ENCODE measurements at regions not wholly inside any gene's neighbourhood (a gene's known extent, or its start where the extent isn't known, plus 50 kb on each side); places are given as distances from the start of the nearest gene placed in this dataset.
"Not testable (repeated sequence)": the region's sequence is repeated elsewhere in the genome, so short reads cannot be mapped to it uniquely, and the experiment has no call there.

DNA sequence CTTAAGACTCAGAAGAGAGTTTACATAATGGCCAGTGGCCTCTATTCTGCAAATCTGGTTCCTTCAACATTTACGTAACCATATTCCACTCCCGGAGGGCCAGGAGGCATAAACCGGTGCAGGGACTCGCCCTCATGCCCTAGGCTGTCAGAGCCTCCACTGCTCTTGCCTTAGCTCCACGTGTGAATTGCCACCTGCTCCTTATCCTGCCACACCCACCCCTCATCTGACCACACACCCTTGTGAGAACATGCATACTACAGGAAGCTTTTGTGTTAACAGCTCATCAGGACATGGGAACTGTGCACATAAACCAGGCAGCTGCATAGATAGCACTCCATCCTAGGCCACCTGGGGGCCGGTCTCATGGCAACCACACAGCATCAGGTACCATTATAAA lies 146.7 kb upstream of the PFKP start:
- DNase-seq (ENCODE audit: low spot score), result no peak

- DNase-seq (ENCODE audit: low spot score), result no peak
Observed at GRCh38 chr10:2920168-2920567, 147.2 kb upstream of the PFKP start.

DNA sequence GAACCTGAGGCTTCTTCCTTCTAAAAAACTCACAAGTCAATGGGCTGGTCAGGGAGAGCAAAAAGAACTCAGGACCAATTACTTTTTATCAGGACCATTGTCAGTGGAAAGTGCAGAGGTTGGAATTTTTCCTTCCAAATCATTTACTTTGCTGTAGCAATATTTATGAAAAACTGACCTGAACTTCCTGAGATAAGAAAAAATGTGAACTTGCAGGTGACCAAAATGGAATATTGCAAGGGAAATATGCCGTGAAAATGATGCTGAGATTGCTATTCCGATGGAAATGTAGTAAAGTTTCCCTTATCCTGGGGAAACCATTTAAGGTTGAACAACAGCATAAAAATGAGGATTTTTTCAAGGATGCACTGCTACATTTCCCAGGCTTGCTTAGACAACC lies 148.3 kb upstream of the PFKP start:
- no peak for DNase-seq (ENCODE audit: low spot score)

DNA sequence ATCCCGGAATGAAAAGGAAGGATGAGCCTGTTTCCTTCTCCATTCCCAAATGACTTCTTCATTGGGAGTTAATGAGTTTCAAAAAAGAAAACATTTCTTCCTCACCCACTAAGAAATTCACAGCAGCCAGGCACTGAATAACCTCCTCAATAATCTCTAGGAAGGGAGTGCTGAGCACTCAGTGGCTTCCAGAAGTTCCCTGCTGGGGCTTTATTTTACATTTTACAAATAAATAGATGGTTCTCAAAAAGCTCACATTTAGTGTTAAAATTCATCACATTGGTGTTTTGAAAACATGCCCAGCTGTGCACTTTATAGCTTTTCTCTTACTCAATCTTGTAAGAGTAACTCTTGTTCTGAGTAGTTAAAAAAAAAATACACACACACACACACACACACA lies 148.9 kb upstream of the PFKP start:
- DNase-seq (ENCODE audit: low spot score), result no peak

DNA sequence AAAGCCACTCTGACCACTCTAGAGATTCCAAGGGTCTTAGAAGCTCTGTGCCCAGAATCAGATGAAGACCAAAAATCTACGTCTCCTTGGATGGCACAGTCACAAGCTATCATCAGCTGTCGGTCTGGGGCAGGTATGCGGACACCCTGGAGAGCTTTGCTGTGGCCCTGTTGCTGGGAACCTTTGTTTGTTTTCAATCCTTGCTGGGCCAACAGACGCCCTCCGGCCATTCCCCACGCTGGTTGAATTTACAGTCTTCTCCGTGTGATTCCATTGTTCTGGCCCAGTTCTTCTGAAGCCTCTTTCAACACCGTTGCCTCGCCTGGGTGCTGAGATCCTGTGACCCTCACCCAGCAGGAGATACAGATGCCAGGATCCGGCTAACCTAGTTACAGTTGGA lies 149.4 kb upstream of the PFKP start:
- no peak for DNase-seq (ENCODE audit: low spot score)

- no peak for DNase-seq (ENCODE audit: low spot score)
Observed at GRCh38 chr10:2915412-2915811, 151.9 kb upstream of the PFKP start.

DNA sequence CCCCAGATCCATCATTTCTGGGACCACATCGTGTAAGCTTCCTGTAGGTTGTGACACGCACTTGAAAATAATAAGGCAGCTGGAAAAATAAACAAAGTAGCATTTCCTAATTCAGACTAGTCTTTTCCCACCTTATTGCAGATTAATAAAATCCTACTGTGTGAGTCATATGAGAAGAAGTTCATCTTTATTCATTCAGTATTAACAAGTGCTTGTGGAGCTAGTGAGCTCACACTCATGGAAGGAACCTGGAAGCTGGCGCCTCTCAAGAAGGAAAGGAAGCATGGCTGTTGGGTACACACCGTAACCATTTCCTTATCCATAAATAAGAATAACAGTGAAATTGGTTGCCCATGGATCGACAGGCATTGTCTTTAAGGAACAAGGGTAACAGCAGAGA lies 152.6 kb upstream of the PFKP start:
- DNase-seq (ENCODE audit: low spot score), result no peak

DNA sequence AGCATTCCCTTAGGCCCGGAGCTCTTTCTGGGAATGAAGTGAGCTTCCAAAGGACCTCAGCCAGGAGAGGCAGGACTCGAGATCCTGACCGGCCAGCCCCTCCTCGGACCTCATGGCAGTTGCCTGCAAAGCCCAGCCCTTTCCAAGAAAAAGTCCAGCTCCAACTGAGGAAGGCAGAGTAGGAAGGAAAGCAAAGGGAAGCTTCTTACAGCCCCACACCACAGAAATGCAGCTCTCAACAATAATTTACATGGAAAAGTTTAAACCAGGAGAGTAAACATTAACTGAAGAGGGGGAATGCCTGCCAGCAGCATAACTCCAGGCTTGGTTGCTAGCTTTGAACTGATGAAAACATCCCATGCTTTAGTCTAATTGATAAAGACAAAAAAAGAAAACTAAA lies 153.9 kb upstream of the PFKP start:
- no peak for DNase-seq (ENCODE audit: low spot score)

DNA sequence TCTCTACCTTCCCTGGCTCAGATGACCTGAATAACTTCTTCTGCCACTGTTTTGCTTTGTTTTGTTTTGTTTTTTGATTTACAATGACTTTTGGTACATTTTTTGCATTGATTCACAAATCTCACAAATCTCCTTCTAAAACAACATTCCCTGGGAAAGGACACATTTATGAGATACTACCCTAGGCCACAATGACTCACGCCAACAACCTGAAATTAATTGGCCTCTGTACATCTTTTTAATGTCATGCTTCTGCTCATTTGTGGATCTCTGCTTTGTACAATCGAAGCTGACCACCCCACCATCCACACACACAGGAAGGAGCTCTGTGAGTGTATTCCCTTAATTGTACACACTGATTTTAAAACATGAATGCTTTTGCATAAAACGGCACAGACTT lies 156.7 kb upstream of the PFKP start:
- DNase-seq (ENCODE audit: low spot score), result no peak

GRCh38 chr10:2909921-2910320 lies 157.4 kb upstream of the PFKP start:
- no peak for DNase-seq (ENCODE audit: low spot score)

GRCh38 chr10:2908851-2909630 lies 158.3 kb upstream of the PFKP start:
- DNase-seq (ENCODE audit: low spot score), result no peak

DNA sequence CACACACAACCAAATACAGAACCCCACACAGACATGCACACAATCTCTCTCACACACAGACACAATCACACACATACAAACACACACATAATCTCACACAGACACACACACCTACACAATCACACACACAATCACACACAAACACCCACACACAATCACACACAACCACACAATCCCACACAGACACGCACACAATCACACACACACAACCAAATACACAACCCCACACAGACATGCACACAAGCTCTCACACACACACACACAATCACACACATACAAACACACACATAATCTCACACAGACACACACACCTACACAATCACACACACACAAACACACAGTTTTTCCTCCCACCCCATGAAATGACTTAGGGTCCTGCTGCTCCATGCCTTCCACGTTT lies 160.4 kb upstream of the PFKP start:
- no peak for DNase-seq (ENCODE audit: low spot score)

DNA sequence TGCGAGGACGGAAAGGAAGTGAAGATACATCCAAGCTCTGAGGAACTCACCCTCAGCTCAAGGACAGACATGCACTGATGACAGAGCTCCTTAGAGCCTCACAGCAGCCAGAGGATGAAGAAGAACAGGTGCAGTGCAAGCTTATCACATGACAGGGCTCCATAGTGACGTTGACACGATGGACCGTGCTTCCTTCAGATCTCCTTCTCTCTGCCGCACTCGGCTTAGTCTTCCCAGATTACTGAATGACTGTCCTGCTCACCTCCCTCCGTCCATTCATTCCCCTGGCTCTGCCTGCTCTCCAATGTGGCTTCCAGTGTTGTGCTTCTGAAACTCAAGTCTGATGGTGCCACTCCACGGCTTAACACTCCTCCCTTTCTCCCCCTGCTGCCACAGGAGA lies 161.5 kb upstream of the PFKP start:
- no peak for DNase-seq (ENCODE audit: low spot score)

- no peak for DNase-seq (ENCODE audit: low spot score)
Observed at GRCh38 chr10:2900530-2900929, 166.8 kb upstream of the PFKP start.

GRCh38 chr10:2899246-2899951 lies 167.9 kb upstream of the PFKP start:
- no peak for DNase-seq (ENCODE audit: low spot score)

GRCh38 chr10:2898509-2898860 lies 168.9 kb upstream of the PFKP start:
- no peak for DNase-seq (ENCODE audit: low spot score)

- DNase-seq (ENCODE audit: low spot score), result no peak
Observed at GRCh38 chr10:2897619-2898508, 169.5 kb upstream of the PFKP start.

DNA sequence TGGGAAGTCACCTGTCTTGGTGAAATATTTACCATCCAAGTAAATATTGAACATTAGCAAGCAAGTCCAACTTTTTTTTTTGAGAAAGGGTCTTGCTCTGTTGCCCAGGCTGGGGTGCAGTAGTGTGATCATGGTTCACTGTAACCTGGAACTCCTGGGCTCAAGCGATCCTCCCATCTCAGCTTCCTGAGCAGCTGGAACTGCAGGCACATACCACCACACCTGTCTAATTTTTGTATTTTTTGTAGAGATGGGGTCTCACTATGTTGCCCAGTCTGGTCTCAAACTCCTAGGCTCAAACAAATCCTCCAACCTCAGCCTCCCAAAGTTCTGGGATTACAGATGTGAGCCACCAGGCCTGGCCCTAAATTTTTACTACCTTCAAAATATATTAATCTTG lies 171.0 kb upstream of the PFKP start:
- DNase-seq (ENCODE audit: low spot score), result not testable (repeated sequence)

DNA sequence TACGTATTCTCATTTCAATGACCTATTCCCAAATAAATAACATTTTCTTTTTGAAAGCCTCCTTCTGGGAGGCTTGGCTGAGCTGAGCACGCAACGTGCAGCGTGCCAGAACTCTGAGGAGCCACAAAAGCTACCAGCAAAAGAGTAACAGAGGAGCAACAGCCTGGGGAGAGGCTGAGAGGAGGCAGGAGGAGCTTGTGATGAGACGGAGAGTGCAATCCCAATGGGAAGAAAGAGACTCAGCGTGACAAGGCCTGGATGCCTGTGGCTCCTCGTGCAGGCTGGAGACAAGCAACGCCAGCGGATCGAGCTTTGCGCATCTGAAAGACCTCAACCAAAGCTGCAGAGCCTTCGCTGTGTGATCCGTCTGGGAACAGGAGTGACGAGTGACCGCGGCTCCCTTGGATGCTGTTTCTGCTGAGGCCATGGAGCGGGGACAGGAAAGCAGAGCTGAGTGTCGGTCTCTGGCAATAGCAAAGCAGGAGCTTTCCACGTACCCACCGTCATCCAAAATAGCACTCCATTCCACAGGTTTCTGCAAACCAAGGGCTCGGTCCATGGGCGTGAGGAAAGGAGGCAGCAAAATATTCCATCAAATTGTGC lies 171.7 kb upstream of the PFKP start:
- DNase-seq (ENCODE audit: low spot score), result no peak

- no peak for DNase-seq (ENCODE audit: low spot score)
Observed at GRCh38 chr10:2893991-2894390, 173.4 kb upstream of the PFKP start.

DNA sequence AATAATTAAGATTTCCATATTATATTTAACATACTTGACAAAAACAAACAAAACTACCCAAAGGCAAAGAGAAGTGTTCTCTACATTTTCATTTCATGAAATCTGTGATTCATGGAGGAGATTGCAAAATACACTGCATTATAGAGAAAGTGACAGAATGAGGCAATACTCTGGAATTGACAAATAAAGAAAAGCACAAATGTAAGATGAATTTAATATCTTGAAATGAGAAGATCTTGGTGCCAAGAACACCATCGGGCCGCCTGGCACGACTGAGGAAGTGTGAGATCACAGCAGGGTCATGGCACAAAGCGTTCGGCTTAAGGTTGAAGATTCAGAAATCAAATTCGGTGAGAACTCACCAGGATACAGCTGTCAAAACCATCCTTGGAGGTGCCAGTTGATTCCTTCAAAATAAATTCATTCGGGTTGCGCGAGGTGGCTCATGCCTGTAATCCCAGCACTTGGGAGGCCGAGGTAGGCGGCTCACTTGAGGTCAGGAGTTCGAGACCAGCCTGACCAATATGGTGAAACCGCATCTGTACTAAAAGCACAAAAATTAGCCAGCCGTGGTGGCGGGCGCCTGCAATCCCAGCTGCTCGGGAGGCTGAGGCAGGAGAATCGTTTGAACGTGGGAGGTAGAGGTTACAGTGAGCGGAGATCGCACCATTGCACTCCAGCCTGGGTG lies 174.0 kb upstream of the PFKP start:
- DNase-seq (ENCODE audit: low spot score), result no peak

DNA sequence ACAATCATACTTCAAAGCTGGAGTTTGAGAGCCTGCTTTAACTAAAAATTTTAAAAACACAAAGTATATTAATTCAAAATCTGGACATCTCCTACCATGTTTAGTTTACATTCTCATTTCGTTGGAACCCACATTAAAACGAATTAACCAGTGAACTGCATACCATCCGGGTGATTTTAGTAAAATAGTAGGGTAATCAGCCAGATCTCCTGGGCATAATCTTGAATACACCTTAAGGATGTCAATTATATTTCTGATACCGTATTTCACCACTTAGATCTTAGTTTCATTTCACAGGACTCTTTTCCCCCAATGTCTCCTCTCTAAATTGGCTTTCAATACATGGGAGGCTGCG lies 175.6 kb upstream of the PFKP start:
- DNase-seq (ENCODE audit: low spot score), result no peak
